ENCODE measurements at regions not wholly inside any gene's neighbourhood (a gene's known extent, or its start where the extent isn't known, plus 50 kb on each side); places are given as distances from the start of the nearest gene placed in this dataset.
"Not testable (repeated sequence)": the region's sequence is repeated elsewhere in the genome, so short reads cannot be mapped to it uniquely, and the experiment has no call there.

- Histone ChIP-seq H3K9ac (ENCODE audit: low read depth, low read length) (no peak overlapping the region), H3K36me3 (ENCODE audit: control insufficient read depth, insufficient read depth, low read length) (no peaks in the 10 kb centered on the region), H3K4me1 (ENCODE audit: control insufficient read depth, insufficient read depth, low read length) (no peaks in the 10 kb centered on the region), H3K27me3 (ENCODE audit: control insufficient read depth, insufficient read depth, low read length) (no peaks in the 10 kb centered on the region), H3K9me3 (ENCODE audit: control insufficient read depth, insufficient read depth, low read length) (peaks cover 8% of the 10 kb centered on the region), H3K27ac (ENCODE audit: low read depth, low read length) (no peak overlapping the region), H3K4me3 (ENCODE audit: low read depth, low read length) (no peak overlapping the region)
These were observed 854.8 kb downstream of the EPHA4 start for GRCh38 chr2:220717283-220717682.

GRCh38 chr2:220736778-220737177 lies 835.3 kb downstream of the EPHA4 start:
- Histone ChIP-seq H3K27ac (ENCODE audit: low read depth, low read length) (no peak overlapping the region), H3K9ac (ENCODE audit: low read depth, low read length) (no peak overlapping the region), H3K9me3 (ENCODE audit: control insufficient read depth, insufficient read depth, low read length) (no peaks in the 10 kb centered on the region; the same call in 1 of the 2 replicates), H3K36me3 (ENCODE audit: control insufficient read depth, insufficient read depth, low read length) (no peaks in the 10 kb centered on the region), H3K4me1 (ENCODE audit: control insufficient read depth, insufficient read depth, low read length) (no peaks in the 10 kb centered on the region), H3K27me3 (ENCODE audit: control insufficient read depth, insufficient read depth, low read length) (no peaks in the 10 kb centered on the region), H3K4me3 (ENCODE audit: low read depth, low read length) (no peak overlapping the region)

GRCh38 chr2:220743203-220743602 lies 828.9 kb downstream of the EPHA4 start:
- no peaks in the 10 kb centered on the region; the same call in 1 of the 2 replicates for H3K9me3 ChIP-seq (ENCODE audit: control insufficient read depth, insufficient read depth, low read length)
- no peak overlapping the region for H3K9ac ChIP-seq (ENCODE audit: low read depth, low read length)
- no peaks in the 10 kb centered on the region for H3K4me1 ChIP-seq (ENCODE audit: control insufficient read depth, insufficient read depth, low read length)
- no peaks in the 10 kb centered on the region for H3K27me3 ChIP-seq (ENCODE audit: control insufficient read depth, insufficient read depth, low read length)
- no peaks in the 10 kb centered on the region for H3K36me3 ChIP-seq (ENCODE audit: control insufficient read depth, insufficient read depth, low read length)
- no peak overlapping the region for H3K27ac ChIP-seq (ENCODE audit: low read depth, low read length)
- H3K4me3 ChIP-seq (ENCODE audit: low read depth, low read length), result no peak overlapping the region

GRCh38 chr2:220744861-220745260 lies 827.2 kb downstream of the EPHA4 start:
- Histone ChIP-seq H3K27ac (ENCODE audit: low read depth, low read length) (no peak overlapping the region), H3K4me1 (ENCODE audit: control insufficient read depth, insufficient read depth, low read length) (peaks cover 3% of the 10 kb centered on the region; the same call in 1 of the 2 replicates), H3K27me3 (ENCODE audit: control insufficient read depth, insufficient read depth, low read length) (no peaks in the 10 kb centered on the region), H3K9me3 (ENCODE audit: control insufficient read depth, insufficient read depth, low read length) (no peaks in the 10 kb centered on the region), H3K4me3 (ENCODE audit: low read depth, low read length) (no peak overlapping the region), H3K9ac (ENCODE audit: low read depth, low read length) (no peak overlapping the region), H3K36me3 (ENCODE audit: control insufficient read depth, insufficient read depth, low read length) (no peaks in the 10 kb centered on the region)

GRCh38 chr2:220745682-220746081 lies 826.4 kb downstream of the EPHA4 start:
- H3K36me3 ChIP-seq (ENCODE audit: control insufficient read depth, insufficient read depth, low read length), result no peaks in the 10 kb centered on the region
- no peak overlapping the region for H3K4me3 ChIP-seq (ENCODE audit: low read depth, low read length)
- no peak overlapping the region for H3K27ac ChIP-seq (ENCODE audit: low read depth, low read length)
- H3K9ac ChIP-seq (ENCODE audit: low read depth, low read length), result no peak overlapping the region
- peaks cover 3% of the 10 kb centered on the region; the same call in 1 of the 2 replicates for H3K4me1 ChIP-seq (ENCODE audit: control insufficient read depth, insufficient read depth, low read length)
- no peaks in the 10 kb centered on the region for H3K27me3 ChIP-seq (ENCODE audit: control insufficient read depth, insufficient read depth, low read length)
- no peaks in the 10 kb centered on the region for H3K9me3 ChIP-seq (ENCODE audit: control insufficient read depth, insufficient read depth, low read length)

GRCh38 chr2:220747736-220748135 lies 824.4 kb downstream of the EPHA4 start:
- Histone ChIP-seq H3K36me3 (ENCODE audit: control insufficient read depth, insufficient read depth, low read length) (no peaks in the 10 kb centered on the region), H3K4me1 (ENCODE audit: control insufficient read depth, insufficient read depth, low read length) (peaks cover 3% of the 10 kb centered on the region; the same call in 1 of the 2 replicates), H3K27me3 (ENCODE audit: control insufficient read depth, insufficient read depth, low read length) (no peaks in the 10 kb centered on the region), H3K9ac (ENCODE audit: low read depth, low read length) (no peak overlapping the region), H3K4me3 (ENCODE audit: low read depth, low read length) (no peak overlapping the region), H3K9me3 (ENCODE audit: control insufficient read depth, insufficient read depth, low read length) (no peaks in the 10 kb centered on the region), H3K27ac (ENCODE audit: low read depth, low read length) (no peak overlapping the region)

- Histone ChIP-seq H3K9me3 (ENCODE audit: control insufficient read depth, insufficient read depth, low read length) (no peaks in the 10 kb centered on the region), H3K4me3 (ENCODE audit: low read depth, low read length) (no peak overlapping the region), H3K9ac (ENCODE audit: low read depth, low read length) (no peak overlapping the region), H3K36me3 (ENCODE audit: control insufficient read depth, insufficient read depth, low read length) (no peaks in the 10 kb centered on the region), H3K4me1 (ENCODE audit: control insufficient read depth, insufficient read depth, low read length) (peaks cover 3% of the 10 kb centered on the region; the same call in 1 of the 2 replicates), H3K27ac (ENCODE audit: low read depth, low read length) (no peak overlapping the region), H3K27me3 (ENCODE audit: control insufficient read depth, insufficient read depth, low read length) (no peaks in the 10 kb centered on the region)
These were observed 823.1 kb downstream of the EPHA4 start for GRCh38 chr2:220748875-220749479.

GRCh38 chr2:220753486-220753885 lies 818.6 kb downstream of the EPHA4 start:
- Histone ChIP-seq H3K27ac (ENCODE audit: low read depth, low read length) (no peak overlapping the region), H3K4me3 (ENCODE audit: low read depth, low read length) (no peak overlapping the region)

GRCh38 chr2:220756653-220757052 lies 815.5 kb downstream of the EPHA4 start:
- Histone ChIP-seq H3K36me3 (ENCODE audit: control insufficient read depth, insufficient read depth, low read length) (no peaks in the 10 kb centered on the region), H3K27me3 (ENCODE audit: control insufficient read depth, insufficient read depth, low read length) (no peaks in the 10 kb centered on the region), H3K9ac (ENCODE audit: low read depth, low read length) (no peak overlapping the region), H3K4me3 (ENCODE audit: low read depth, low read length) (no peak overlapping the region), H3K9me3 (ENCODE audit: control insufficient read depth, insufficient read depth, low read length) (no peaks in the 10 kb centered on the region), H3K27ac (ENCODE audit: low read depth, low read length) (no peak overlapping the region), H3K4me1 (ENCODE audit: control insufficient read depth, insufficient read depth, low read length) (0 out of 2 replicates have a peak, but pooled peaks cover 6% of the 10 kb centered on the region)

More at GRCh38 chr2:220753486-220753885, 818.6 kb downstream of the EPHA4 start:
- no peak overlapping the region for H3K9ac ChIP-seq (ENCODE audit: low read depth, low read length)
- no peaks in the 10 kb centered on the region for H3K9me3 ChIP-seq (ENCODE audit: control insufficient read depth, insufficient read depth, low read length)
- H3K4me1 ChIP-seq (ENCODE audit: control insufficient read depth, insufficient read depth, low read length), result peaks cover 9% of the 10 kb centered on the region; the same call in 1 of the 2 replicates
- H3K27me3 ChIP-seq (ENCODE audit: control insufficient read depth, insufficient read depth, low read length), result no peaks in the 10 kb centered on the region
- H3K36me3 ChIP-seq (ENCODE audit: control insufficient read depth, insufficient read depth, low read length), result no peaks in the 10 kb centered on the region

GRCh38 chr2:220758376-220758775 lies 813.7 kb downstream of the EPHA4 start:
- not testable (repeated sequence) for H3K4me1 ChIP-seq (ENCODE audit: control insufficient read depth, insufficient read depth, low read length); H3K27me3 ChIP-seq (ENCODE audit: control insufficient read depth, insufficient read depth, low read length); H3K36me3 ChIP-seq (ENCODE audit: control insufficient read depth, insufficient read depth, low read length); H3K9me3 ChIP-seq (ENCODE audit: control insufficient read depth, insufficient read depth, low read length); H3K27ac ChIP-seq (ENCODE audit: low read depth, low read length); H3K4me3 ChIP-seq (ENCODE audit: low read depth, low read length); H3K9ac ChIP-seq (ENCODE audit: low read depth, low read length)

GRCh38 chr2:220764171-220764570 lies 807.9 kb downstream of the EPHA4 start:
- H3K4me1 ChIP-seq (ENCODE audit: control insufficient read depth, insufficient read depth, low read length), result no peaks in the 10 kb centered on the region

More at GRCh38 chr2:220764171-220764570, 807.9 kb downstream of the EPHA4 start:
- Histone ChIP-seq H3K9me3 (ENCODE audit: control insufficient read depth, insufficient read depth, low read length) (no peaks in the 10 kb centered on the region), H3K27ac (ENCODE audit: low read depth, low read length) (no peak overlapping the region), H3K4me3 (ENCODE audit: low read depth, low read length) (no peak overlapping the region), H3K9ac (ENCODE audit: low read depth, low read length) (no peak overlapping the region), H3K36me3 (ENCODE audit: control insufficient read depth, insufficient read depth, low read length) (no peaks in the 10 kb centered on the region), H3K27me3 (ENCODE audit: control insufficient read depth, insufficient read depth, low read length) (no peaks in the 10 kb centered on the region)

All from HUES48 (cell line).